ENCODE measurements at regions not wholly inside any gene's neighbourhood (a gene's known extent, or its start where the extent isn't known, plus 50 kb on each side); places are given as distances from the start of the nearest gene placed in this dataset.
"Not testable (repeated sequence)": the region's sequence is repeated elsewhere in the genome, so short reads cannot be mapped to it uniquely, and the experiment has no call there.

GRCh38 chr11:67779189-67779875 lies 104.9 kb upstream of the ALDH3B2 start:
- not testable (repeated sequence) for TF ChIP-seq CTCF, POLR2A (IDR thresholded peaks at IDR 0.05)

Data from esophagus squamous epithelium (tissue), 4 donors.